Kidney (tissue), 13 donors: ENCODE measurements at regions not wholly inside any gene's neighbourhood (a gene's known extent, or its start where the extent isn't known, plus 50 kb on each side); places are given as distances from the start of the nearest gene placed in this dataset. TPM values are rescaled to one million over a fixed set of nuclear protein-coding genes. Genes with fewer than 3 reads are reported as not detected.

Source experiments
- DNase-seq, 5 donors: peaks; one replicate each; pipeline ENCODE4 v3.0.0-alpha.2; 2013 to 2020
- FAIRE-seq: peaks from 2 replicates; lab custom pipeline; 2012; peaks lifted over from hg19 to GRCh38; lab: Jason Lieb, UNC
- H3K27ac ChIP-seq, 2 donors: one replicate each; pipeline ENCODE4 v1.7.0; 2013; ENCODE audit warnings: low read depth in 2 of 2, low read length in 2 of 2, inconsistent platforms in 1 of 2
- H3K27me3 ChIP-seq: one replicate; pipeline ENCODE4 v1.7.1; 2013; ENCODE audit warnings: low read length, inconsistent platforms; ENCODE audit not compliant: control insufficient read depth, insufficient read depth
- H3K36me3 ChIP-seq, 3 donors: one replicate each; pipeline versions ENCODE4 v1.7.0 to v1.7.1; 2013; ENCODE audit warnings: low read length in 3 of 3, control low read depth in 1 of 3, inconsistent platforms in 1 of 3; ENCODE audit not compliant: insufficient read depth in 3 of 3, control insufficient read depth in 2 of 3
- H3K4me1 ChIP-seq, 3 donors: one replicate each; pipeline versions ENCODE4 v1.7.0 to v1.7.1; 2013; ENCODE audit warnings: low read length in 3 of 3, inconsistent platforms in 1 of 3, low read depth in 1 of 3; ENCODE audit not compliant: control insufficient read depth in 2 of 3, insufficient read depth in 2 of 3
- H3K4me3 ChIP-seq, 3 donors: one replicate each; pipeline versions ENCODE4 v1.7.0 to v1.8.1; 2013; ENCODE audit warnings: low read length in 3 of 3, control low read depth in 1 of 3, inconsistent platforms in 1 of 3
- H3K9ac ChIP-seq, 3 donors: one replicate each; pipeline versions ENCODE4 v1.7.0 to v1.7.1; 2013; ENCODE audit warnings: low read length in 3 of 3, control low read depth in 1 of 3, inconsistent platforms in 1 of 3
- H3K9me3 ChIP-seq, 3 donors: one replicate each; pipeline versions ENCODE4 v1.7.0 to v1.7.1; 2013; ENCODE audit warnings: low read length in 3 of 3, control low read depth in 1 of 3, inconsistent platforms in 1 of 3; ENCODE audit not compliant: control insufficient read depth in 2 of 3, insufficient read depth in 1 of 3
- intact Hi-C: fragments of 100-400 bp; cut with DNase I; formaldehyde crosslinking; loops from one replicate; pipeline ENCODE4 v1.11.1; 2022
- microRNA-seq: library from miRNA; unstranded; fragments of <30 nt; microRNA quantifications from one replicate; pipeline ENCODE4 v1.2.0, GENCODE V29; 2020
- TF ChIP-seq, protein P1 (sequence below): IDR thresholded peaks from 3 replicates; pipeline ENCODE4 v1.5.1; 2012; ENCODE audit warnings: mild to moderate bottlenecking, moderate library complexity, borderline replicate concordance; ENCODE audit not compliant: insufficient read depth; ENCODE audit errors: extremely low read depth
- donor health status: control.
- donor health status: control.
- donor health status: control.
- donor health status: control.
- donor health status: control.
- donor health status: DM: yes; HTN: yes; CAD: no.
- donor health status: Normal renal cell carcinoma (clear cell type).

DNA sequence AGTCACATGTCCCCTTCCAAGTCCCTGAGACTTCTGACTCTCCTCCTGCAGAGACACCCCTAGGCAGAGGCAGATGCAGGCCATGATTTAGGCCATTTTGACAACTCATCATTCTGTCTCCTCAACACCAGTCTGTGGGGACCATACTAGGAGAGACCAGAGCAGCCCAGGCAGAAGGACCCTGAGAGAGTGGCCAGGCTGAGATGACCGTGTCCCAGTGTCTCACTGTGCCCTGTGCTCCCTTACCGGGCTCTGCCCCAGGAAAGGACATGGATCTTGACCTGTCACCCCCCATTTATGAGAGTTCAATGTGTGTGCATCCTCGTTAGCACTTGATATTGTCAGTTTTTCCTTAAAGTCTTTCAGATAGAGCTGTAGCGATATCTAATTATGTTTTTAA lies 52.4 kb upstream of the IGLL5 start:
- FAIRE-seq = no peak

DNA sequence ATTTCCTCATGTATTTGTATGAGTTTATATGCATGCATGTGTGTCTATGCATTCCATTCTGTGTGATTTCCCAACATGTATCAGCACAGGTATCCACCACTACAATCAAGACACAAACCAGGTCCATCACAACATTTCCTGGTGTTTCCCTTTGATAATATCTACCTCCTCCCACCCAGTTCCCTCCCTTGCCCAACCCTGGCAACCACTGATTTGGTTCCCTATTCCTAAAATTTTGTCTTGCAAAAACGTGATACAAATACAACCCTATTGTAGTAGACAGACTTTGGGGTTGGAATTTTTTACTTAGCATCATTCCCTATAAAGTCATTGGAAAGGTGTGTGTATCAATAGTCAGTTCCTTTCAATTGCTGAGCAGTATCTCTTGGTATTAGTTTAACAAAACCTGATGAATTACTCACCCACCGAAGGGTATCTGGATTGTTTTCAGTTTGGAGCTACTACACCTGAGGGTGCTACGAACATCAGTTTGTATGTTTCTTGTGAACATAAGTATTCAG lies 51.8 kb upstream of the IGLL5 start:
- no peak overlapping the region for H3K27ac ChIP-seq
- no peak overlapping the region for H3K9ac ChIP-seq
- TF ChIP-seq, protein P1, sequence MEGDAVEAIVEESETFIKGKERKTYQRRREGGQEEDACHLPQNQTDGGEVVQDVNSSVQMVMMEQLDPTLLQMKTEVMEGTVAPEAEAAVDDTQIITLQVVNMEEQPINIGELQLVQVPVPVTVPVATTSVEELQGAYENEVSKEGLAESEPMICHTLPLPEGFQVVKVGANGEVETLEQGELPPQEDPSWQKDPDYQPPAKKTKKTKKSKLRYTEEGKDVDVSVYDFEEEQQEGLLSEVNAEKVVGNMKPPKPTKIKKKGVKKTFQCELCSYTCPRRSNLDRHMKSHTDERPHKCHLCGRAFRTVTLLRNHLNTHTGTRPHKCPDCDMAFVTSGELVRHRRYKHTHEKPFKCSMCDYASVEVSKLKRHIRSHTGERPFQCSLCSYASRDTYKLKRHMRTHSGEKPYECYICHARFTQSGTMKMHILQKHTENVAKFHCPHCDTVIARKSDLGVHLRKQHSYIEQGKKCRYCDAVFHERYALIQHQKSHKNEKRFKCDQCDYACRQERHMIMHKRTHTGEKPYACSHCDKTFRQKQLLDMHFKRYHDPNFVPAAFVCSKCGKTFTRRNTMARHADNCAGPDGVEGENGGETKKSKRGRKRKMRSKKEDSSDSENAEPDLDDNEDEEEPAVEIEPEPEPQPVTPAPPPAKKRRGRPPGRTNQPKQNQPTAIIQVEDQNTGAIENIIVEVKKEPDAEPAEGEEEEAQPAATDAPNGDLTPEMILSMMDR = no peak
- H3K4me1 ChIP-seq = no peaks in the 10 kb centered on the region
- DNase-seq = no peak
- H3K36me3 ChIP-seq = no peaks in the 10 kb centered on the region
- no peaks in the 10 kb centered on the region for H3K27me3 ChIP-seq
- no peak for FAIRE-seq
- no peaks in the 10 kb centered on the region for H3K9me3 ChIP-seq
- intact Hi-C loops = no loop called here
- H3K4me3 ChIP-seq = no peak overlapping the region

More for the DNA sequence above, 52.4 kb upstream of the IGLL5 start:
- Histone ChIP-seq H3K27me3 (no peaks in the 10 kb centered on the region), H3K9me3 (no peaks in the 10 kb centered on the region), H3K4me3 (no peak overlapping the region), H3K4me1 (no peaks in the 10 kb centered on the region), H3K36me3 (no peaks in the 10 kb centered on the region), H3K9ac (no peak overlapping the region), H3K27ac (no peak overlapping the region)
- DNase-seq = no peak
- TF ChIP-seq, protein P1 = no peak
- intact Hi-C loops = no loop called here

DNA sequence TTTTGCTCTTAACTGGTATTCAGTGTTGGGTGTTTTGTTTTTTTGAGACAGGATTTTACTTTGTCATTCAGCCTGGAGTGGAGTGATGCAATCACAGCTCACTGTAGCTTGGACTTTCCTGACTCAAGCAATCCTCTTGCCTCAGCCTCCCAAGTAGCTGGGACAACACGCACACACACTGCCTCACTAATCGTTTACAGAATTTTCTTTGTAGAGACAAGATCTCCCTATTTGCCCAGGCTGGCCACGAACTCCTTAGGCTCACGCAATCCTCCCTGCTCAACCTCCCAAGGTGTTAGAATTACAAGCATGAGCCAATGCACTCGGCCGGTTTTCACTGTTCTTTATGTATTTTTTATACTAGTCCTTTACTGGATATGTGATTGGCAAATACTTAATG lies 51.0 kb upstream of the IGLL5 start:
- Histone ChIP-seq H3K9ac (no peak overlapping the region), H3K27ac (no peak overlapping the region), H3K27me3 (no peaks in the 10 kb centered on the region), H3K4me3 (no peak overlapping the region), H3K9me3 (no peaks in the 10 kb centered on the region), H3K36me3 (no peaks in the 10 kb centered on the region), H3K4me1 (no peaks in the 10 kb centered on the region)
- TF ChIP-seq, protein P1 = no peak
- DNase-seq (no peak), FAIRE-seq (no peak)
- intact Hi-C loops = no loop called here

Small RNAs in the stretch of these regions (microRNA-seq; reads per million reads assigned to microRNA genes)
- not detected for gene MIR650
